ENCODE measurements at regions not wholly inside any gene's neighbourhood (a gene's known extent, or its start where the extent isn't known, plus 50 kb on each side); places are given as distances from the start of the nearest gene placed in this dataset.

DNA sequence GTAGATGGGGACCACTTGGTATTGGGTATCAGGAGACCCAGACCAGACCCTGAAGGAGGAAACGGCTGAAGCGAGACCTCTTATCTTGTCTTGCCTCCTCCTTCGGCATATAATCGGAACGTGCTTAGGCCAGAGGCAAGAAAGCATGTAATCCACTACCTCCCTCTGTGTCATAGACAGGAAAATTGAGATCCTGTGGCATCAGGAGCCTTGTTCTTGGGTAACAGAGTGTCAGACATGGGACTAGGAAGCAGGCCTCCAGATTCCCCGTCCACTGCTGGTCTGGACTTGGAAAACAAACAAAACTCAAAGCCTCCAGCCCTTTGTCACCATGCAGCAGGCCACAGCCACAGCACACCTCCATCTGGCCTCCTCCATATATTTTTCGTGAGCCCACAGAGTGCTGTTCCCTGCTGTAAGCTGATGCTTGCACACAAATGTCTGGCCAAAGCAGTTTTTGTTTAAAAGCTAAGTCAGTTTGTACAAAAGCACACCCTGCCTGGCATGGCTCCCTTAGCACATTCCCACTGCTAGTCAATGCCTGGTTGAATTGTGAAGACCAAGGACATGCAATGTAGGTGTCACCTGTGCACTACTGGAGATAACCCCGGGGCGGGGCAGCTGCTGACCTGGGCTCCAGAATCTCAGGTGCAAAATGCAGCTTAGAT, 510.9 kb downstream of the RPS24 start:
- no peak for DNase-seq
- no peak overlapping the region for H3K4me3 Mint-ChIP-seq (ENCODE audit: unreplicated experiment)
- peaks cover 3% of the 10 kb centered on the region for H3K36me3 Mint-ChIP-seq (ENCODE audit: unreplicated experiment)
- H3K27ac Mint-ChIP-seq (ENCODE audit: unreplicated experiment), result no peak overlapping the region
- TF ChIP-seq, protein P1, sequence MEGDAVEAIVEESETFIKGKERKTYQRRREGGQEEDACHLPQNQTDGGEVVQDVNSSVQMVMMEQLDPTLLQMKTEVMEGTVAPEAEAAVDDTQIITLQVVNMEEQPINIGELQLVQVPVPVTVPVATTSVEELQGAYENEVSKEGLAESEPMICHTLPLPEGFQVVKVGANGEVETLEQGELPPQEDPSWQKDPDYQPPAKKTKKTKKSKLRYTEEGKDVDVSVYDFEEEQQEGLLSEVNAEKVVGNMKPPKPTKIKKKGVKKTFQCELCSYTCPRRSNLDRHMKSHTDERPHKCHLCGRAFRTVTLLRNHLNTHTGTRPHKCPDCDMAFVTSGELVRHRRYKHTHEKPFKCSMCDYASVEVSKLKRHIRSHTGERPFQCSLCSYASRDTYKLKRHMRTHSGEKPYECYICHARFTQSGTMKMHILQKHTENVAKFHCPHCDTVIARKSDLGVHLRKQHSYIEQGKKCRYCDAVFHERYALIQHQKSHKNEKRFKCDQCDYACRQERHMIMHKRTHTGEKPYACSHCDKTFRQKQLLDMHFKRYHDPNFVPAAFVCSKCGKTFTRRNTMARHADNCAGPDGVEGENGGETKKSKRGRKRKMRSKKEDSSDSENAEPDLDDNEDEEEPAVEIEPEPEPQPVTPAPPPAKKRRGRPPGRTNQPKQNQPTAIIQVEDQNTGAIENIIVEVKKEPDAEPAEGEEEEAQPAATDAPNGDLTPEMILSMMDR (IDR thresholded peaks at IDR 0.05; ENCODE audit: partially characterized antibody, unreplicated experiment), result no peak
- H3K27me3 Mint-ChIP-seq (ENCODE audit: unreplicated experiment), result peaks cover 3% of the 10 kb centered on the region
- H3K4me1 Mint-ChIP-seq (ENCODE audit: low read depth, unreplicated experiment), result no peaks in the 10 kb centered on the region
- peaks cover 2% of the 10 kb centered on the region for H3K9me3 Mint-ChIP-seq (ENCODE audit: unreplicated experiment)

DNA sequence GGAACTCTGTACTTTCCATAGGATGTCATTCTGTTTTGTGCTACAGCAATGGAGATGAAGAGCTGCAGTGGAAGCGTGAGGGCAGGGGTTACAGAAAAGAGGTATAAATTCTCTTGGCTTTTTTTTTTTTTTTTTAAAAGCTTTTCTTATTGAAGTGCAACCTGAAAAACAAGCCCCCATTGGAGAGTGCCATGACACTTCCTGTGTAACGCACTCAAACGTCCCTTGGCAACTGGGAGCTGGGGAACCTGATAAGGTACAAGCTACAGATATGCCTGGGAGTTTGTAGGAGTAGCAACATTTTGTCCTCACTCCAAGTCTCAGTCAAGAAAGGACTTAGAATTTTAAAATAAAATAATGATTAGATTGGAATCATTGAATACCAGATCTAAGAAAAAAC, 512.1 kb downstream of the RPS24 start:
- Mint-ChIP-seq H3K27ac (ENCODE audit: unreplicated experiment) (no peak overlapping the region), H3K36me3 (ENCODE audit: unreplicated experiment) (peaks cover 3% of the 10 kb centered on the region), H3K4me3 (ENCODE audit: unreplicated experiment) (no peak overlapping the region), H3K9me3 (ENCODE audit: unreplicated experiment) (no peaks in the 10 kb centered on the region), H3K27me3 (ENCODE audit: unreplicated experiment) (peaks cover 6% of the 10 kb centered on the region), H3K4me1 (ENCODE audit: low read depth, unreplicated experiment) (peaks cover 2% of the 10 kb centered on the region)
- DNase-seq, result no peak
- TF ChIP-seq, protein P1 (IDR thresholded peaks at IDR 0.05; ENCODE audit: partially characterized antibody, unreplicated experiment), result no peak

DNA sequence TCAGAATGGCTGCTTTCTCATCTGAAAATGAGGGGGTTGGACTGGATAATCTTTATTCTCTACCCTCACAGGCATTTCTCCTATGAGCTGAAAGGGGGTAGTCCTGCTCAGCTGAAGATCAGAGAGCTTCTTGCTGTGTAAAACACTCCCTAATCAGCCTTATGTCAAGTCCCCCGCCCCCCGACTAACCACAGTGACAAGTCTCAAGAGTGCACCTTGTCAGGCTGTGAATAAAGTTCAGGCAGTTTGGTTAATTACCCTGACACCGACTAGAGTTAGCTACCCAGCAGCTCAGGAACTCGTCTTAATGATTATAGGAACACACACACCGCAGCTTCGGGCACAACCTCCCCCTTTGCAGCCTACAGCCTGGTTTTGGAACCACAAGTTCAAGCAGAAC, 513.7 kb downstream of the RPS24 start:
- Mint-ChIP-seq H3K27ac (ENCODE audit: unreplicated experiment) (no peak overlapping the region), H3K9me3 (ENCODE audit: unreplicated experiment) (no peaks in the 10 kb centered on the region), H3K27me3 (ENCODE audit: unreplicated experiment) (peaks cover 11% of the 10 kb centered on the region), H3K36me3 (ENCODE audit: unreplicated experiment) (peaks cover 3% of the 10 kb centered on the region), H3K4me1 (ENCODE audit: low read depth, unreplicated experiment) (peaks cover 12% of the 10 kb centered on the region), H3K4me3 (ENCODE audit: unreplicated experiment) (no peak overlapping the region)
- DNase-seq, result no peak
- TF ChIP-seq, protein P1 (IDR thresholded peaks at IDR 0.05; ENCODE audit: partially characterized antibody, unreplicated experiment), result no peak

DNA sequence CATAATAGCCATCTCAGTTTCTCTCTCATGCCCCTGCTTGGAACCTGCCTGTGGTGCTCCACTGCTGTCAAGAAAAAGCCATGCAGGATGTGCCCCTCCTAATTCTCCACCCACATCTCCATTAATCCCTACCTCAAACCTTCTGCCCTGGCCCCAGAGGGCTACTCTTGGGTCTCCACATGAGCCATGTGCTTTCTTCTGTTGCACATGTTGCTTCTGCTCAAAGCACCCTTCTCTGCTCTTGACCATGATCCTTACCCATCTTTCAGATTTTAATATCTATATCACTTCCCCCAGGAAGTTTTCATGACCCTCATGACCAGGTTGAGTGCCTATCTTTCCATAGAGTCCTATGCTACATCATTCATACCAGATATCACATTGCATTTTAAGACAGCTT, 514.2 kb downstream of the RPS24 start:
- H3K36me3 Mint-ChIP-seq (ENCODE audit: unreplicated experiment), result peaks cover 3% of the 10 kb centered on the region
- peaks cover 17% of the 10 kb centered on the region for H3K4me1 Mint-ChIP-seq (ENCODE audit: low read depth, unreplicated experiment)
- peaks cover 14% of the 10 kb centered on the region for H3K27me3 Mint-ChIP-seq (ENCODE audit: unreplicated experiment)
- TF ChIP-seq, protein P1 (IDR thresholded peaks at IDR 0.05; ENCODE audit: partially characterized antibody, unreplicated experiment), result no peak
- H3K27ac Mint-ChIP-seq (ENCODE audit: unreplicated experiment), result no peak overlapping the region
- no peaks in the 10 kb centered on the region for H3K9me3 Mint-ChIP-seq (ENCODE audit: unreplicated experiment)
- no peak overlapping the region for H3K4me3 Mint-ChIP-seq (ENCODE audit: unreplicated experiment)
- DNase-seq, result no peak

DNA sequence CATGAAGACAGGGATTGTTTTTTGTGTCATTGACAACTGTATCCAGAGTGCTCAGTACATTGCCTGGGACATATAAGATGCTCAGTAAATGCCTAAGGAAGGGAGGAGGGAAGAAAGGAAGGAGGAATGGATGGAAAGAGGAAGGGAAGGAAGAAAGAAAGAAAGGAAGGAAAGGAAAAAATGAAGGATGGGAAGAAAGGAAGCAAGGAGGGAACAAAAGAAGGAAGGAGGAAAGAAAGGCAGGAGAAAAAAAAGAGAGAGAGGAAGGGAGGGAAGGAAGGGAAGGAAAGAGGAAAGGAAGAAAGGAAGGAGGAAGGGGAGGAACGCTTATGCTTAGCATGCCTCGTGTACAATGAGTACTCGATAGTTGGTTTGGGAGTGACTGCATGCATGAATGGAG, 514.7 kb downstream of the RPS24 start:
- Mint-ChIP-seq H3K4me3 (ENCODE audit: unreplicated experiment) (no peak overlapping the region), H3K27me3 (ENCODE audit: unreplicated experiment) (peaks cover 14% of the 10 kb centered on the region), H3K36me3 (ENCODE audit: unreplicated experiment) (peaks cover 3% of the 10 kb centered on the region), H3K27ac (ENCODE audit: unreplicated experiment) (no peak overlapping the region), H3K9me3 (ENCODE audit: unreplicated experiment) (no peaks in the 10 kb centered on the region), H3K4me1 (ENCODE audit: low read depth, unreplicated experiment) (peaks cover 22% of the 10 kb centered on the region)
- TF ChIP-seq, protein P1 (IDR thresholded peaks at IDR 0.05; ENCODE audit: partially characterized antibody, unreplicated experiment), result no peak
- DNase-seq, result no peak
